Cardiac muscle cell (in vitro differentiated cells and primary cell): ENCODE measurements at regions not wholly inside any gene's neighbourhood (a gene's known extent, or its start where the extent isn't known, plus 50 kb on each side); places are given as distances from the start of the nearest gene placed in this dataset.

ENCODE experiments used
- DNase-seq, 2 donors: peaks; one replicate each; pipeline versions ENCODE4 v3.0.0 to v3.0.0-alpha.2; 2010 to 2017; ENCODE audit warnings: low read depth in 1 of 2, low spot score in 1 of 2
- H3K27ac ChIP-seq: fragments of 200-600 bp; sonication (generic); 2 replicates; pipeline ENCODE4 v1.5.1; 2016
- H3K27me3 ChIP-seq: fragments of 200-600 bp; sonication (generic); 2 replicates; pipeline ENCODE4 v1.6.0; 2016; ENCODE audit warnings: control low read depth
- H3K36me3 ChIP-seq: fragments of 200-600 bp; sonication (generic); 2 replicates; pipeline ENCODE4 v1.5.1; 2016; ENCODE audit warnings: control low read depth
- H3K4me1 ChIP-seq: fragments of 200-600 bp; sonication (generic); 2 replicates; pipeline ENCODE4 v1.8.1; 2017; ENCODE audit warnings: low read depth, mild to moderate bottlenecking, mixed run types
- H3K4me3 ChIP-seq: fragments of 200-600 bp; sonication (generic); 2 replicates; pipeline ENCODE4 v1.5.1; 2016; ENCODE audit warnings: mild to moderate bottlenecking
- H3K9me3 ChIP-seq: fragments of 200-600 bp; sonication (generic); 2 replicates; pipeline ENCODE4 v1.5.1; 2017; ENCODE audit warnings: low read depth, mild to moderate bottlenecking, control low read depth
- TF ChIP-seq, protein P1 (sequence below): IDR thresholded peaks from 2 replicates; pipeline ENCODE4 v1.5.1; 2012; ENCODE audit warnings: low read depth, mild to moderate bottlenecking, low read length

GRCh38 chr9:16033921-16034691 lies 481.3 kb downstream of the CCDC171 start:
- no peak overlapping the region for H3K27ac ChIP-seq
- H3K4me3 ChIP-seq = no peak overlapping the region
- H3K4me1 ChIP-seq = no peaks in the 10 kb centered on the region
- no peaks in the 10 kb centered on the region for H3K27me3 ChIP-seq
- TF ChIP-seq, protein P1, sequence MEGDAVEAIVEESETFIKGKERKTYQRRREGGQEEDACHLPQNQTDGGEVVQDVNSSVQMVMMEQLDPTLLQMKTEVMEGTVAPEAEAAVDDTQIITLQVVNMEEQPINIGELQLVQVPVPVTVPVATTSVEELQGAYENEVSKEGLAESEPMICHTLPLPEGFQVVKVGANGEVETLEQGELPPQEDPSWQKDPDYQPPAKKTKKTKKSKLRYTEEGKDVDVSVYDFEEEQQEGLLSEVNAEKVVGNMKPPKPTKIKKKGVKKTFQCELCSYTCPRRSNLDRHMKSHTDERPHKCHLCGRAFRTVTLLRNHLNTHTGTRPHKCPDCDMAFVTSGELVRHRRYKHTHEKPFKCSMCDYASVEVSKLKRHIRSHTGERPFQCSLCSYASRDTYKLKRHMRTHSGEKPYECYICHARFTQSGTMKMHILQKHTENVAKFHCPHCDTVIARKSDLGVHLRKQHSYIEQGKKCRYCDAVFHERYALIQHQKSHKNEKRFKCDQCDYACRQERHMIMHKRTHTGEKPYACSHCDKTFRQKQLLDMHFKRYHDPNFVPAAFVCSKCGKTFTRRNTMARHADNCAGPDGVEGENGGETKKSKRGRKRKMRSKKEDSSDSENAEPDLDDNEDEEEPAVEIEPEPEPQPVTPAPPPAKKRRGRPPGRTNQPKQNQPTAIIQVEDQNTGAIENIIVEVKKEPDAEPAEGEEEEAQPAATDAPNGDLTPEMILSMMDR = no peak
- DNase-seq = no peak
- no peaks in the 10 kb centered on the region for H3K36me3 ChIP-seq
- no peaks in the 10 kb centered on the region for H3K9me3 ChIP-seq

GRCh38 chr9:16039218-16039987 lies 486.6 kb downstream of the CCDC171 start:
- Histone ChIP-seq H3K27me3 (no peaks in the 10 kb centered on the region), H3K4me1 (peaks cover 8% of the 10 kb centered on the region), H3K36me3 (no peaks in the 10 kb centered on the region), H3K9me3 (no peaks in the 10 kb centered on the region), H3K27ac (no peak overlapping the region), H3K4me3 (no peak overlapping the region)
- TF ChIP-seq, protein P1 = peak; percentile 28
- peak; percentile 46 to 57 for DNase-seq

- DNase-seq = peak; percentile 21 to 33
- peaks cover 8% of the 10 kb centered on the region for H3K4me1 ChIP-seq
- TF ChIP-seq, protein P1 = no peak
- no peak overlapping the region for H3K4me3 ChIP-seq
- H3K9me3 ChIP-seq = no peaks in the 10 kb centered on the region
- no peaks in the 10 kb centered on the region for H3K27me3 ChIP-seq
- H3K27ac ChIP-seq = no peak overlapping the region
- no peaks in the 10 kb centered on the region for H3K36me3 ChIP-seq
These were observed 487.3 kb downstream of the CCDC171 start for GRCh38 chr9:16039988-16040761.

DNA sequence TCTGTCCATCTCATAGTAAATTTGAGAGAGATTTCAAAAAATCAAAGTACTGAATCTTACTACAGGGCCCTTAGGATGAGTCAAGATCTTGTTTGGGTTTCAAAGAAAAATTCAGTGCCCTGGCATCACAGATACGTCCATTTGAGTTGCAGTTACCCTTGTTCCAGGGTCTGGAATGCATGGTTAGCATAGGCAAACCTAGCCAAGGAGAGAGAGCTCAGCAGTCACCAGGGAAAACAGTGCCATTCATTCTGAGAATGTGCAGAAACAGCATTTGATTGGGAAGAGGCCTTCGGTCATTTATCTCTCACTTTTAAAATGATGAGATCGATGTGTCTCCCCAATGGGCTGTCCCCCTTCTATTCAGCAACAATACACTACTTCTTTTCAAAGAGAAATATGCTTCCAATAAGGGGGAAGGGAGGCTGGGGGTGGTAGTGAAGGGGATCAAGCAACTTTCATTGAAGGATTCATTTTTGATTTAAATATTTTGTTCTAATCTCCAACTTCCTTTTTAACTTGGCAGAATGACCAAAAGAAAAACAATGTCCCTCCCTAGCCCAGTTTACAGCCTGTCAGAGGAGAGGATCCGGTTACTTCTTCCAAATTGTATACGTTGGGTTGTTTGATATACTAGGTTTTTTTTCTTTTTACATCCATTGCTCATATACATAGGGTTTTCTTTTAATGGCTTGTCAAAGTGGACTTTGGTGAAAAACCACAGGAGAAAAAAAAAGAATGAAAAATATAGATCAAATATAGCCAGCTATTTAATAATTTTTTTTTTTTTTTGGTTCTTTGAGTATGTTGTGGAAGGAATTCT lies 491.1 kb downstream of the CCDC171 start:
- Histone ChIP-seq H3K4me1 (peaks cover 8% of the 10 kb centered on the region), H3K4me3 (no peak overlapping the region), H3K36me3 (no peaks in the 10 kb centered on the region), H3K9me3 (no peaks in the 10 kb centered on the region), H3K27ac (no peak overlapping the region), H3K27me3 (no peaks in the 10 kb centered on the region)
- peak in 1 of 2 donors; percentile 62 for DNase-seq
- TF ChIP-seq, protein P1 = no peak

GRCh38 chr9:16044579-16044881 lies 491.7 kb downstream of the CCDC171 start:
- peak in 1 of 2 donors; percentile 62 for DNase-seq
- Histone ChIP-seq H3K27ac (no peak overlapping the region), H3K4me1 (peaks cover 8% of the 10 kb centered on the region), H3K9me3 (no peaks in the 10 kb centered on the region), H3K27me3 (no peaks in the 10 kb centered on the region), H3K4me3 (no peak overlapping the region), H3K36me3 (no peaks in the 10 kb centered on the region)
- TF ChIP-seq, protein P1 = no peak
